Endothelial cell of umbilical vein (primary cell): ENCODE measurements at regions not wholly inside any gene's neighbourhood (a gene's known extent, or its start where the extent isn't known, plus 50 kb on each side); places are given as distances from the start of the nearest gene placed in this dataset.
A peak's percentile ranks its signal among the peaks of the same experiment; 100 is the strongest.

Experiments used
- BruUV-seq: library from RNA; stranded (reverse); fragments of 400-500 nt; replicated peaks from 2 replicates; lab custom pipeline; 2021; lab: Mats Ljungman, UMichigan
- CTCF ChIA-PET: fragments of 300-600, 350-600 bp; sonication (Branson Sonifier 250); formaldehyde crosslinking; loops from one replicate; lab custom pipeline; 2021; ENCODE audit warnings: antibody characterized with exemption, inconsistent platforms; lab: Charles Lee
- POLR2A ChIA-PET: fragments of 300-600, 350-600 bp; sonication (Branson Sonifier 250); formaldehyde crosslinking; loops from one replicate; lab custom pipeline; 2021; ENCODE audit warnings: antibody characterized with exemption, inconsistent platforms; lab: Charles Lee
- DNase-seq: peaks from one replicate; pipeline ENCODE4 v3.0.0-alpha.2; 2011; ENCODE audit warnings: low read depth, low spot score
- FAIRE-seq: peaks from 2 replicates; lab custom pipeline; 2011; peaks lifted over from hg19 to GRCh38; lab: Jason Lieb, UNC
- H2AFZ ChIP-seq: 2 replicates; pipeline ENCODE4 v1.6.0; 2012; ENCODE audit warnings: low read depth, low read length, control low read depth, inconsistent platforms
- H3K27ac ChIP-seq: 2 replicates; pipeline ENCODE4 v1.5.1; 2011; ENCODE audit warnings: low read depth, mild to moderate bottlenecking, control low read depth, low read length, moderate library complexity; ENCODE audit not compliant: insufficient read depth
- H3K27me3 ChIP-seq, 2 experiments: 2 replicates each; pipeline versions ENCODE4 v1.6.0 to v1.6.1; 2011; ENCODE audit warnings: low read length in 2 of 2, mixed read lengths in 1 of 2; ENCODE audit not compliant: control insufficient read depth in 2 of 2, insufficient read depth in 2 of 2
- H3K36me3 ChIP-seq, 2 experiments: 2 replicates in 1 of 2; 3 replicates in 1 of 2; pipeline ENCODE4 v1.5.1; 2011; ENCODE audit warnings: low read length in 2 of 2, mild to moderate bottlenecking in 1 of 2, moderate library complexity in 1 of 2; ENCODE audit not compliant: control insufficient read depth in 2 of 2, insufficient read depth in 2 of 2; ENCODE audit errors: extremely low read depth in 1 of 2
- H3K4me1 ChIP-seq: 3 replicates; pipeline ENCODE4 v1.5.1; 2011; ENCODE audit warnings: mild to moderate bottlenecking, low read length; ENCODE audit not compliant: control insufficient read depth, insufficient read depth; ENCODE audit errors: extremely low read depth
- H3K4me2 ChIP-seq: 2 replicates; pipeline ENCODE4 v1.6.1; 2011; ENCODE audit warnings: low read length, control low read depth, mixed read lengths; ENCODE audit not compliant: insufficient read depth
- H3K4me3 ChIP-seq, 3 experiments: fragments of 200-600 bp in 1 of 3; sonication (generic), shearing (Covaris generic) in 1 of 3; replicated peaks in 1 of 3; 2 replicates each; pipeline ENCODE4 v1.5.1; 2011 to 2016; ENCODE audit warnings: control low read depth in 3 of 3, low read length in 3 of 3, mild to moderate bottlenecking in 2 of 3, inconsistent platforms in 1 of 3, low read depth in 1 of 3, moderate library complexity in 1 of 3; ENCODE audit not compliant: insufficient read depth in 1 of 3
- H3K79me2 ChIP-seq: 2 replicates; pipeline ENCODE4 v1.6.0; 2012; ENCODE audit warnings: low read length, inconsistent platforms; ENCODE audit not compliant: control insufficient read depth, insufficient read depth
- H3K9ac ChIP-seq: replicated peaks from 2 replicates; pipeline ENCODE3; 2011; ENCODE audit warnings: low read length, control low read depth; ENCODE audit not compliant: insufficient read depth; ENCODE audit errors: extremely low read depth
- H3K9me1 ChIP-seq: replicated peaks from 3 replicates; pipeline ENCODE4 v1.6.0; 2011; ENCODE audit warnings: mild to moderate bottlenecking, low read length; ENCODE audit not compliant: control insufficient read depth, insufficient read depth; ENCODE audit errors: extremely low read depth
- H3K9me3 ChIP-seq: replicated peaks from 2 replicates; pipeline ENCODE4 v1.5.1; 2012; ENCODE audit warnings: low read length, inconsistent platforms; ENCODE audit not compliant: control insufficient read depth, insufficient read depth
- H4K20me1 ChIP-seq: replicated peaks from 2 replicates; pipeline ENCODE3; 2011; ENCODE audit warnings: mild to moderate bottlenecking, low read length; ENCODE audit not compliant: control insufficient read depth, insufficient read depth; ENCODE audit errors: extremely low read depth
- CTCF ChIP-seq, 2 donors: IDR thresholded peaks; 1 replicate in 1 of 2; 2 replicates in 1 of 2; pipeline ENCODE4 v1.5.1; 2011; ENCODE audit warnings: low read length in 2 of 2, mild to moderate bottlenecking in 2 of 2, moderate library complexity in 2 of 2, control low read depth in 1 of 2, inconsistent platforms in 1 of 2, low read depth in 1 of 2; ENCODE audit not compliant: insufficient read depth in 1 of 2; ENCODE audit errors: extremely low read depth in 1 of 2
- EZH2 ChIP-seq: IDR thresholded peaks from 2 replicates; pipeline ENCODE4 v1.6.1; 2012; ENCODE audit warnings: borderline replicate concordance, low read depth, mild to moderate bottlenecking, moderate library complexity, low read length, inconsistent platforms; ENCODE audit not compliant: severe bottlenecking
- FOS ChIP-seq: IDR thresholded peaks from 2 replicates; pipeline ENCODE4 v1.6.1; 2011; ENCODE audit warnings: mild to moderate bottlenecking, low read length, moderate library complexity, borderline replicate concordance; ENCODE audit not compliant: insufficient read depth
- GATA2 ChIP-seq: IDR thresholded peaks from 2 replicates; pipeline ENCODE4 v1.7.0; 2011; ENCODE audit warnings: low read depth, mild to moderate bottlenecking, moderate library complexity, mixed read lengths, low read length; ENCODE audit not compliant: insufficient read length, insufficient read depth
- JUN ChIP-seq: IDR thresholded peaks from 2 replicates; pipeline ENCODE4 v1.6.1; 2011; ENCODE audit warnings: borderline replicate concordance, low read depth; ENCODE audit not compliant: insufficient read length, insufficient read depth
- MAX ChIP-seq: IDR thresholded peaks from 2 replicates; pipeline ENCODE4 v1.6.1; 2011; ENCODE audit not compliant: insufficient read depth, insufficient read length
- MYC ChIP-seq: IDR thresholded peaks from one replicate; pipeline ENCODE4 v1.6.1; 2011; ENCODE audit warnings: mild to moderate bottlenecking, low read depth, low read length
- POLR2A ChIP-seq: IDR thresholded peaks from 2 replicates; pipeline ENCODE4 v1.6.1; 2012; ENCODE audit warnings: low read depth, mild to moderate bottlenecking, control low read depth, low read length
- POLR2AphosphoS5 ChIP-seq: IDR thresholded peaks from 2 replicates; pipeline ENCODE4 v1.6.1; 2012; ENCODE audit warnings: low read depth, mild to moderate bottlenecking, control low read depth, low read length, moderate library complexity; ENCODE audit not compliant: insufficient read depth
- dilution Hi-C: fragments of 300-500 bp; cut with MboI; formaldehyde crosslinking; loops from one replicate; pipeline ENCODE4 v1.15.0; 2019; ENCODE audit warnings: low sequenced_read_pairs; ENCODE audit not compliant: extremely low pct_ligation_motif_present
- intact Hi-C: fragments of 100-400 bp; cut with micrococcal nuclease; formaldehyde crosslinking; loops from one replicate; pipeline ENCODE4 v1.10.0; 2022

GRCh38 chr1:115469703-115470476 is 131.8 kb upstream of the NGF start:
- BruUV-seq, result no TSS peak
- no peaks in the 10 kb centered on the region for H3K79me2 ChIP-seq
- peak; percentile 85 to 88 for TF ChIP-seq CTCF (IDR thresholded peaks at IDR 0.05; ENCODE audit: extremely low read depth in 1 of 2, insufficient read depth in 1 of 2, low read depth in 1 of 2, low read length in 2 of 2)
- TF ChIP-seq POLR2AphosphoS5, result no peak
- H4K20me1 ChIP-seq, result no peaks in the 10 kb centered on the region
- no peaks in the 10 kb centered on the region for H3K9me3 ChIP-seq
- H3K4me1 ChIP-seq, result no peaks in the 10 kb centered on the region
- no peak overlapping the region for H3K4me2 ChIP-seq
- no peak overlapping the region for H3K27ac ChIP-seq
- H3K27me3 ChIP-seq, result no peaks in the 10 kb centered on the region
- H3K9ac ChIP-seq, result no peak overlapping the region
- dilution Hi-C loops, result no loop called here
- intact Hi-C loops, result loop anchor here (1.0 to 10.0 kb wide), 4 partner anchors 125 to 495 kb away; no protein-coding TSS in a partner anchor
- ChIA-PET CTCF (interaction anchor here (0.6 to 7.2 kb wide), 20 partner anchors 10 to 493 kb away, joined by 3 to 165 read pairs (median 4); no protein-coding TSS in a partner anchor), POLR2A (no interaction called here)
- H3K4me3 ChIP-seq, result no peak overlapping the region
- no peaks in the 10 kb centered on the region for H3K9me1 ChIP-seq
- DNase-seq (peak; percentile 21), FAIRE-seq (peak; percentile 18)
- H2AFZ ChIP-seq, result no peak overlapping the region
- no peaks in the 10 kb centered on the region for H3K36me3 ChIP-seq

GRCh38 chr1:115467790-115468189 is 129.7 kb upstream of the NGF start:
- POLR2A ChIA-PET, result no interaction called here
- BruUV-seq, result no TSS peak
- H3K27me3 ChIP-seq, result no peaks in the 10 kb centered on the region

More at GRCh38 chr1:115467790-115468189, 129.7 kb upstream of the NGF start:
- Histone ChIP-seq H3K36me3 (no peaks in the 10 kb centered on the region), H3K9ac (no peak overlapping the region), H3K9me3 (no peaks in the 10 kb centered on the region), H2AFZ (no peak overlapping the region), H3K79me2 (no peaks in the 10 kb centered on the region), H4K20me1 (no peaks in the 10 kb centered on the region), H3K4me3 (no peak overlapping the region), H3K4me1 (no peaks in the 10 kb centered on the region), H3K4me2 (no peak overlapping the region), H3K27ac (no peak overlapping the region), H3K9me1 (no peaks in the 10 kb centered on the region)
- DNase-seq, result no peak
- CTCF ChIA-PET, result interaction anchor here (1.2 to 7.2 kb wide), 3 partner anchors 128 to 328 kb away, joined by 4 to 165 read pairs (median 8); no protein-coding TSS in a partner anchor
- intact Hi-C loops, result loop anchor here (10.0 kb wide), 1 partner anchor 493 kb away; no protein-coding TSS in a partner anchor
- TF ChIP-seq POLR2A, result no peak
- TF ChIP-seq MAX, result no peak
- no peak for TF ChIP-seq EZH2
- TF ChIP-seq JUN, result no peak
- TF ChIP-seq CTCF (IDR thresholded peaks at IDR 0.05; ENCODE audit: extremely low read depth in 1 of 2, insufficient read depth in 1 of 2, low read depth in 1 of 2, low read length in 2 of 2), result no peak
- no peak for TF ChIP-seq FOS
- no peak for TF ChIP-seq GATA2
- TF ChIP-seq POLR2AphosphoS5, result no peak
- TF ChIP-seq MYC, result no peak
- dilution Hi-C loops, result no loop called here
- no peak for FAIRE-seq
